Adipose tissue (tissue), 3 donors: ENCODE measurements at regions not wholly inside any gene's neighbourhood (a gene's known extent, or its start where the extent isn't known, plus 50 kb on each side); places are given as distances from the start of the nearest gene placed in this dataset.
A peak's percentile ranks its signal among the peaks of the same experiment; 100 is the strongest.
"Not testable (repeated sequence)": the region's sequence is repeated elsewhere in the genome, so short reads cannot be mapped to it uniquely, and the experiment has no call there.

ENCODE experiments used
- H3K27ac ChIP-seq: one replicate; pipeline ENCODE4 v1.5.1; 2013; ENCODE audit warnings: low read depth, low read length
- WGBS, 3 donors: extraction: QIAGEN DNeasy Blood & Tissue Kit; methylation state at CpG; one replicate each; pipeline ENCODE4 v1.1.7; 2013; 5-methylcytosine and 5-hydroxymethylcytosine counted together
- donor health status: healthy with polysubstance abuse.
- donor health status: Bipolar disorder and iron deficiency.
- donor health status: healthy.

- H3K27ac ChIP-seq: no peak overlapping the region
- WGBS, 3 donors: 88 to 98% (median 95%) methylated on average over 3 of the region's 3 CpGs
Measured at GRCh38 chr15:38091078-38091645, 156.7 kb downstream of the TMCO5A start.

DNA sequence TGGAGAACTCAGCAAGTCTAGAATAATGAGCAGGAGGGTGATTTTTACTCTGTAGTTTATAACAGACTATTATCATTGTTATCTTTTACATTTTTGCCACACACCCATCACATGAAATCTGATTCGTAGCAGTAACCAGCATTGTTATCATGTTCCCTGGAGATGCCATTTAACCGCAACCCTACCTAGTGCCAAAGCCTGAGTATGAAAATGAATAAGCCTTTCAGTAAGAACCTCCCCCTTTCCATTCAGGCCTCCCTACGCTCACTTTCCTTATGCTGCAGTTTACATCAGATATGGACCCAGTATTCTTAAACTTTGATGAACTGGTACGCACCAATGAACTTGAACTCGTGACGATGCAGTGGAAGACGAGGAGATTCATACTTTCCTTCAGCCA, 158.7 kb upstream of the SPRED1 start:
- H3K27ac ChIP-seq: no peak overlapping the region
- 86 to 94% (median 93%) methylated on average over 7 of the region's 7 CpGs for WGBS, 3 donors

- 90 to 98% (median 95%) methylated on average over 1 of the region's 1 CpG for WGBS, 3 donors
- no peak overlapping the region for H3K27ac ChIP-seq
Measured at GRCh38 chr15:38102972-38103371, 149.7 kb upstream of the SPRED1 start.

DNA sequence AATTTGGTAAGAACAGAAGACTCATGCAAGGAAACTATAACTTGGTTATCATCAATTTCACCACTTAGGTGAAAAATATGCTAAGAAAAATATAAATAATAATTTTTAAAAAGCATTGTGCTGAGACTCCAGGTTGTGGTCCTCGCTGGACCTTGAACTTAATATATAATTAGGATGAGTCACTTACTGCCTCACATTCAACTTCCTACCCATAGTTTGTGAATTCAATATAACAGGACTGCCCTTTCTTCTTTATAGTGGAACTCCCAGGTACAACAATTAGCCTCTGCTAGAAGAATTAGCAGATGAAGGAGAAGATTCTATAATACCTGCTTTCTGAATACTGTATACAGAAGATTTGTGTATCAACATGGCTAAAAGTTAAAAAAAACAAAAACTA, 149.1 kb upstream of the SPRED1 start:
- WGBS, 3 donors: 59 to 85% (median 85%) methylated on average over 1 of the region's 1 CpG

GRCh38 chr15:38111070-38111469, 141.6 kb upstream of the SPRED1 start:
- H3K27ac ChIP-seq: no peak overlapping the region
- WGBS, 3 donors: 44 to 82% (median 71%) methylated on average over 1 of the region's 1 CpG

More for the DNA sequence above, 149.1 kb upstream of the SPRED1 start:
- H3K27ac ChIP-seq: no peak overlapping the region

- H3K27ac ChIP-seq: no peak overlapping the region
- 81 to 93% (median 92%) methylated on average over 6 of the region's 6 CpGs for WGBS, 3 donors
Measured at GRCh38 chr15:38112406-38112805, 140.2 kb upstream of the SPRED1 start.

- H3K27ac ChIP-seq: no peak overlapping the region
- whole genome bisulfite sequencing, 3 donors: 81 to 98% (median 97%) methylated on average over 2 of the region's 2 CpGs
Measured at GRCh38 chr15:38115121-38115520, 137.5 kb upstream of the SPRED1 start.

GRCh38 chr15:38117781-38118180, 134.9 kb upstream of the SPRED1 start:
- no peak overlapping the region for H3K27ac ChIP-seq
- WGBS, 3 donors: 51 to 63% (median 60%) methylated on average over 1 of the region's 1 CpG

DNA sequence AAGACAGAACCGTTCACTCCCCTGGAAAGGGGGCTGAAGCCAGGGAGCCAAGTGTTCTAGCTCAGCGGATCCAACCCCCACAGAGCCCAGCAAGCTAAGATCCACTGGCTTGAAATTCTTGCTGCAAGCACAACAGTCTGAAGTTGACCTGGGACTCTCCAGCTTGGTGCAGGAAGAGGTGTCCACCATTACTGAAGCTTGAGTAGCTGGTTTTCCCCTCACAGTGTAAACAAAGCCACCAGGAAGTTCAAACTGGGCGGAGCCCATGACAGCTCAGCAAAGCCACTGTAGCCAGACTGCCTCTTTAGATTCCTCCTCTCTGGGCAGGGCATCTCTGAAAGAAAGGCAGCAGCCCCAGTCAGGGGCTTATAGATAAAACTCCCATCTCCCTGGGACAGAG, 132.8 kb upstream of the SPRED1 start:
- 87 to 92% (median 89%) methylated on average over 3 of the region's 3 CpGs for WGBS, 3 donors

GRCh38 chr15:38127306-38127771, 125.3 kb upstream of the SPRED1 start:
- WGBS, 3 donors: 73 to 100% (median 91%) methylated on average over 1 of the region's 1 CpG
- H3K27ac ChIP-seq: no peak overlapping the region

More for the DNA sequence above, 132.8 kb upstream of the SPRED1 start:
- H3K27ac ChIP-seq: not testable (repeated sequence)

DNA sequence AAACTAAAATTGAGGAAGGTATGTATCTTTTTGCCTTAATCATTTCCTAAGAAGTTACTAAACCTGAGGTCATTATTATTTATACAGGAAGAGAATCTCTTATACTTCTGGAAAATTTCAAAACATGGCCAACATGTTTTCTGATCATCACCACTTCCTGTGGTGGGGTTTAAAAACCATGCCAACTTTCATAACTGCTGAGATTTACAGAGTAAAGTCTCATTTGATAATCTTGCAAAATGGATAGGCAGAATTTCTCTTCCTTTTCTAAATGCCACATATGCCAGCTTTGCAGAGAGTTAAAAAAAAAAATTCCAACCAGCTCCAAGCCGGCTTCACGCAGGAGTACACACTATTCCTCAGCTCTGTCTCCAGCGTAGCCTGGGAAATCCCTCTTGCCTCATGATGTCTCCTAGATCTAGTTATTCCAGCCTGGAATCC, 124.3 kb upstream of the SPRED1 start:
- H3K27ac ChIP-seq: no peak overlapping the region
- 33 to 58% (median 35%) methylated on average over 3 of the region's 3 CpGs for WGBS, 3 donors

- WGBS, 3 donors: 46 to 60% (median 57%) methylated on average over 2 of the region's 2 CpGs
Measured at GRCh38 chr15:38128921-38129320, 123.7 kb upstream of the SPRED1 start.

GRCh38 chr15:38129531-38130204, 123.0 kb upstream of the SPRED1 start:
- WGBS, 3 donors: 10 to 50% (median 12%) methylated on average over 12 of the region's 12 CpGs
- H3K27ac ChIP-seq: peak overlapping the region; percentile 88

More at GRCh38 chr15:38128921-38129320, 123.7 kb upstream of the SPRED1 start:
- no peak overlapping the region for H3K27ac ChIP-seq

DNA sequence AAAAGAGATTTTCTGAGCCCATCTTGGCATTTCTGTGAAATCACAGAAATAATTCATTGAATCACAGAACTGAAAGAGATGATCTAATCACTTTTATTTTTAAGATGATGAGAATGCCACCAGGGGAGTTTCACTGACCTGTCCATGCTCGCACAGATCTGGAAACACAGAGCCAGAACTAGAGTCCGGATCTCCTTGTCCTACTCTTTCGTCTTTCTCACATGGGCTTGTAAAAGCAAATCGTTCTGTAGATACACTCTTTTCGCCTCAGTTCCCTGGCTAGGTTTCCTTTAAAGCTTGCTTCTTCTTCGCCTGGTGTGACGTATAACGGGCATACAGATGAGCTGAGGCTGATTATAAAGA, 122.5 kb upstream of the SPRED1 start:
- WGBS, 3 donors: 41 to 72% (median 42%) methylated on average over 8 of the region's 8 CpGs
- peak overlapping the region; percentile 88 for H3K27ac ChIP-seq

- H3K27ac ChIP-seq: no peak overlapping the region
- 10 to 34% (median 16%) methylated on average over 9 to 10 of the region's 10 CpGs for WGBS, 3 donors
Measured at GRCh38 chr15:38130740-38131498, 121.7 kb upstream of the SPRED1 start.

GRCh38 chr15:38134252-38134651, 118.4 kb upstream of the SPRED1 start:
- 34 to 40% (median 38%) methylated on average over 3 of the region's 3 CpGs for WGBS, 3 donors
- H3K27ac ChIP-seq: no peak overlapping the region

GRCh38 chr15:38142195-38142594, 110.4 kb upstream of the SPRED1 start:
- H3K27ac ChIP-seq: not testable (repeated sequence)
- WGBS, 3 donors: 83 to 87% (median 86%) methylated on average over 11 of the region's 11 CpGs

DNA sequence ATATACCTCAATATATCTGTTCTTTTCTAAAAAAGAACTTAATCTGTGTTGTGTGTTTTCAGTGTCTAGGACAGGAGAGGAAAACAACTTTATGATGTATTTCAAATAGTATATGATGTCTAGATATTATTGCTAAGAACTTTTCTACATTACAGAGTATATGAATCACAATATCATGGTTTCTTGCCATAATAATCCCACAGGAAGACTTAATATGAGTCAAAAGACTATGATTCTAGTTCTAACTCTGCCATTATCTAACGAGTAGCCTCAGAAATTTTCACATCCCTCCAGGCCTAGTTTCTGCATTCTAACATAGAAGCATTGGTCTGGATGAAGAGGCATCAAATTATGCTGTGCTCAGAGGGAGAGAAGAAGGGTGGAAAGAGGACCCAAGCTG, 107.7 kb upstream of the SPRED1 start:
- 59 to 67% (median 61%) methylated on average over 1 of the region's 1 CpG for WGBS, 3 donors
- H3K27ac ChIP-seq: no peak overlapping the region

DNA sequence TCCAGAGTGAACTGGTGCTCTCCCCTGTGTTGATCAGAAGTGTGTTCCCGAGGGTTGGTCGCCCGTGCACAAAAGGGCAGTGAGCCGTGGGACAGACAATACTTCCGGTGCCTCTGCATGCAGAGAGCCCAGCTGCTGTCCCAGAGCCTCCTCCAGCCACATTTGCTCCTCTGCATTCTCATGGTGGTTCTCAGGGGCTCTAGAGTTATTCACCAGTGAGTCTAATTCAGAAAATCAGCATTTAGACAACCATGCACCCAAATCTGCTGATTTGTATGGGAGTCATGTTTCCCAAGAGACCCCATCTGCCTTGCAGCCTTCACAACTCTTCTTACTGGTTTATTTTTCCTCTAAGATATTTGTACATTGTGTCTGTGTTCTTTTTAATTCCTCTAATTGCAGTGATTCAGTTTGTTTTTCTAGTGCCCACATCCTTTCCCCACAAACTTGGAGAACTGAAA, 107.0 kb upstream of the SPRED1 start:
- H3K27ac ChIP-seq: no peak overlapping the region
- 73 to 90% (median 87%) methylated on average over 5 of the region's 5 CpGs for WGBS, 3 donors
